ENCODE measurements at regions not wholly inside any gene's neighbourhood (a gene's known extent, or its start where the extent isn't known, plus 50 kb on each side); places are given as distances from the start of the nearest gene placed in this dataset.

DNA sequence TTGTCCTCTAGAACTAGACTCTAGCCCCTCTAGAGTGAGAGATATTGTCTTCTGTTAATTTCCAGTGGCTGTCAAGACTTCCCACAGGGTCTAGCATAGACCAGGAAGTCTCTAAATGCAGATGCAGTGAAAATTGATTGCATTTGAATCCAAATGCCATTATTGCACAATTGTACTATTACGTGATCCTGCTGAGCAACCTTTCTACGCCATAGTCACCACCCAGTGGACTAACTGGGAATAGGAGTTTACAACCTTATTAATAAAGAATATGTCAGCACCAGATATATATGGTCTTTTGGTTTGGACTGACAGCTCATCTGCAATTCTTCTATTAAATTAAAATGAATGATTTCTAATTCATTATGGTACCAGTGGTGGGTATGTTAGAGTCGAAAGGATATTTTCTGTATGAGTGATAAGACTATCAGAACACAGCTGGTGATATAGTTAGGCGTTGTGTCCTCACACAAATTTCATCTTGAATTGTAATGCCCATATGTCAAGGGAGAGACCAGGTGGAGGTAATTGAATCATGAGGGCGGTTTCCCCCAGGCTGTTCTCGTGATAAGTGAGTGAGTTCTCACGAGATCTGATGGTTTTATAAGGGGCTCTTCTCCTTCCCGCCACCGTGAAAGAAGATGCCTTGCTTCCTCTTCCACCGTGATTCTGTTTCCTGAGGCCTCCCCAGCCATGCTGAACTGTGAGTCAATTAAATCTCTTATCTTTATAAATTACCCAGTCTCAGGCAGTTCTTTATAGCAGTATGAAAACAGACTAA is 138.9 kb upstream of the CA10 start:
- TF ChIP-seq, protein P1, sequence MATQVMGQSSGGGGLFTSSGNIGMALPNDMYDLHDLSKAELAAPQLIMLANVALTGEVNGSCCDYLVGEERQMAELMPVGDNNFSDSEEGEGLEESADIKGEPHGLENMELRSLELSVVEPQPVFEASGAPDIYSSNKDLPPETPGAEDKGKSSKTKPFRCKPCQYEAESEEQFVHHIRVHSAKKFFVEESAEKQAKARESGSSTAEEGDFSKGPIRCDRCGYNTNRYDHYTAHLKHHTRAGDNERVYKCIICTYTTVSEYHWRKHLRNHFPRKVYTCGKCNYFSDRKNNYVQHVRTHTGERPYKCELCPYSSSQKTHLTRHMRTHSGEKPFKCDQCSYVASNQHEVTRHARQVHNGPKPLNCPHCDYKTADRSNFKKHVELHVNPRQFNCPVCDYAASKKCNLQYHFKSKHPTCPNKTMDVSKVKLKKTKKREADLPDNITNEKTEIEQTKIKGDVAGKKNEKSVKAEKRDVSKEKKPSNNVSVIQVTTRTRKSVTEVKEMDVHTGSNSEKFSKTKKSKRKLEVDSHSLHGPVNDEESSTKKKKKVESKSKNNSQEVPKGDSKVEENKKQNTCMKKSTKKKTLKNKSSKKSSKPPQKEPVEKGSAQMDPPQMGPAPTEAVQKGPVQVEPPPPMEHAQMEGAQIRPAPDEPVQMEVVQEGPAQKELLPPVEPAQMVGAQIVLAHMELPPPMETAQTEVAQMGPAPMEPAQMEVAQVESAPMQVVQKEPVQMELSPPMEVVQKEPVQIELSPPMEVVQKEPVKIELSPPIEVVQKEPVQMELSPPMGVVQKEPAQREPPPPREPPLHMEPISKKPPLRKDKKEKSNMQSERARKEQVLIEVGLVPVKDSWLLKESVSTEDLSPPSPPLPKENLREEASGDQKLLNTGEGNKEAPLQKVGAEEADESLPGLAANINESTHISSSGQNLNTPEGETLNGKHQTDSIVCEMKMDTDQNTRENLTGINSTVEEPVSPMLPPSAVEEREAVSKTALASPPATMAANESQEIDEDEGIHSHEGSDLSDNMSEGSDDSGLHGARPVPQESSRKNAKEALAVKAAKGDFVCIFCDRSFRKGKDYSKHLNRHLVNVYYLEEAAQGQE (IDR thresholded peaks at IDR 0.05; ENCODE audit: low read depth): no peak
- TF ChIP-seq TCF12 (IDR thresholded peaks at IDR 0.05; ENCODE audit: low read depth) (no peak), CEBPB (IDR thresholded peaks at IDR 0.05) (peak; percentile 47; the same call in 1 of the 2 replicates)

DNA sequence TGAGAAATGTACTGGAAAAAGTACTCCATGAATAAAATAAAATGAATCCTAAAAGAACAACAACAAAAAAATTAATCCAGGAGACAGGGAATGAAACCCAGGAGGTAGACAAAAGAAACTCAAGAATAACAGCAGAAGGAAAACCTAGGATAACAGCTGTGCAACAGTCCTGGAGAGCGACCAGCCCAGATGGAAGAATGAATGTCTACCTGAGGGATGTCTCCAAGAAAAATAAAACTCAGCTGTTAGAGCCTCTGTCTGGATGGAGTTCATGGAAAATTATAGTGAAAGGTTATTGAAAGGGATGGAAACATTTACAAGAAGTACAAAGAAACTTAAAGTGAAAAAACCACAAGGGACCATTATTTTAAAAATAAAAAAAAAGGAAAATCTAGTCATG is 135.8 kb upstream of the CA10 start:
- TF ChIP-seq YY1 (IDR thresholded peaks at IDR 0.05; ENCODE audit: low read depth): no peak
- TF ChIP-seq EP300 (IDR thresholded peaks at IDR 0.05; ENCODE audit: borderline replicate concordance): no peak
- TF ChIP-seq, protein P2, sequence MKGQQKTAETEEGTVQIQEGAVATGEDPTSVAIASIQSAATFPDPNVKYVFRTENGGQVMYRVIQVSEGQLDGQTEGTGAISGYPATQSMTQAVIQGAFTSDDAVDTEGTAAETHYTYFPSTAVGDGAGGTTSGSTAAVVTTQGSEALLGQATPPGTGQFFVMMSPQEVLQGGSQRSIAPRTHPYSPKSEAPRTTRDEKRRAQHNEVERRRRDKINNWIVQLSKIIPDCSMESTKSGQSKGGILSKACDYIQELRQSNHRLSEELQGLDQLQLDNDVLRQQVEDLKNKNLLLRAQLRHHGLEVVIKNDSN (IDR thresholded peaks at IDR 0.05): no peak
- TF ChIP-seq CEBPB (IDR thresholded peaks at IDR 0.05): no peak
- TF ChIP-seq, protein P1 (IDR thresholded peaks at IDR 0.05; ENCODE audit: low read depth): no peak
- TF ChIP-seq TAF1 (IDR thresholded peaks at IDR 0.05; ENCODE audit: low read depth): no peak
- TF ChIP-seq CREB1 (IDR thresholded peaks at IDR 0.05; ENCODE audit: low read depth): no peak
- TF ChIP-seq, protein P3, sequence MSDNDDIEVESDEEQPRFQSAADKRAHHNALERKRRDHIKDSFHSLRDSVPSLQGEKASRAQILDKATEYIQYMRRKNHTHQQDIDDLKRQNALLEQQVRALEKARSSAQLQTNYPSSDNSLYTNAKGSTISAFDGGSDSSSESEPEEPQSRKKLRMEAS (IDR thresholded peaks at IDR 0.05): no peak
- TF ChIP-seq FOXM1 (IDR thresholded peaks at IDR 0.05; ENCODE audit: borderline replicate concordance, low read depth): no peak
- no peak for TF ChIP-seq EGR1 (IDR thresholded peaks at IDR 0.05)
- TF ChIP-seq TEAD4 (IDR thresholded peaks at IDR 0.05): no peak
- TF ChIP-seq NFIC (IDR thresholded peaks at IDR 0.05): no peak
- TF ChIP-seq TCF12 (IDR thresholded peaks at IDR 0.05; ENCODE audit: low read depth): no peak
- TF ChIP-seq RAD21 (IDR thresholded peaks at IDR 0.05; ENCODE audit: low read depth): no peak
- TF ChIP-seq ZBTB7A (IDR thresholded peaks at IDR 0.05; ENCODE audit: low read depth): no peak

DNA sequence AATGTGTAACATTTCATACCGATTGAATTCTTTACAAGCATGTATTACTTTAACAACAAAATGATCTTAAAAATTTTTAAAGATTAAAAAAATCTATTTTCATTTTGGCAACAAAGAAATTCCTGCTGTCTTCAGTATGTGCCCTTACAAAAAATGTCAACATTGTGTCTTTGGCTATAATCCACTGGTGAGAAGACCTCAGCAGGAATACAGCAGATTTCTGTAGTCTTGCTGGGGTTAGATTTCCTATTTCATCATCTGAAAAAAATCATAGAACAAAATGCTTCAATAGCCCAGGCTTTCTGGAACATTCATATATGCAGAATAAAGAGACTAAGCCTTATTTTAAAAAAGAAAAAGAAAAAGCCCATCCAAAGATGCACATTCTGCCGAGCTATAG is 129.1 kb upstream of the CA10 start:
- TF ChIP-seq, protein P2 (IDR thresholded peaks at IDR 0.05): no peak
- TF ChIP-seq ZBTB7A (IDR thresholded peaks at IDR 0.05; ENCODE audit: low read depth) (no peak), EGR1 (IDR thresholded peaks at IDR 0.05) (no peak), TEAD4 (IDR thresholded peaks at IDR 0.05) (no peak)

DNA sequence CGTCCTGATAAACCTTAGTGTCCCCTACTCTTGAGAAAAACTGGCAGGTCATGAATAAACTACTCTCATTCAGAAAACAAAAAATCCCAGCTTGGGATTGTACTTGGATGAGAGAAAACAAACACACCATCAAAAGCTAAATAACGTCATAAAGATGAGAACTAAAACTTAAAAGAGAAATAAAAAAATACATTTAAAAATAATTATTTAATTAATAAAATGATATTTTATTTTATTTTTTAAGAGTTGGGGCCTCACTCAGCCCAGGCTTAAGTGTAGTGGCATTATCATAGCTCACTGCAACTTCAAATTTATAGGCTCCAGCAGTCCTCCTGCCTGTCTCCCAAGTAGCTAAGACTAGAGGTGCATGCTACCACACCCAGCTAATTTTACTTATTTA is 125.4 kb upstream of the CA10 start:
- no peak for TF ChIP-seq CREB1 (IDR thresholded peaks at IDR 0.05; ENCODE audit: low read depth)
- TF ChIP-seq RAD21 (IDR thresholded peaks at IDR 0.05; ENCODE audit: low read depth): no peak
- TF ChIP-seq TAF1 (IDR thresholded peaks at IDR 0.05; ENCODE audit: low read depth): no peak
- no peak for TF ChIP-seq NFIC (IDR thresholded peaks at IDR 0.05)
- TF ChIP-seq, protein P1 (IDR thresholded peaks at IDR 0.05; ENCODE audit: low read depth): no peak
- TF ChIP-seq YY1 (IDR thresholded peaks at IDR 0.05; ENCODE audit: low read depth): no peak
- TF ChIP-seq, protein P3 (IDR thresholded peaks at IDR 0.05): no peak
- no peak for TF ChIP-seq EP300 (IDR thresholded peaks at IDR 0.05; ENCODE audit: borderline replicate concordance)
- no peak for TF ChIP-seq EGR1 (IDR thresholded peaks at IDR 0.05)
- TF ChIP-seq FOXM1 (IDR thresholded peaks at IDR 0.05; ENCODE audit: borderline replicate concordance, low read depth): no peak
- no peak for TF ChIP-seq ZBTB7A (IDR thresholded peaks at IDR 0.05; ENCODE audit: low read depth)
- TF ChIP-seq TEAD4 (IDR thresholded peaks at IDR 0.05): no peak
- no peak for TF ChIP-seq TCF12 (IDR thresholded peaks at IDR 0.05; ENCODE audit: low read depth)
- TF ChIP-seq, protein P2 (IDR thresholded peaks at IDR 0.05): no peak

All from Ishikawa (cell line).